DOHH2 (cell line): ENCODE measurements at regions not wholly inside any gene's neighbourhood (a gene's known extent, or its start where the extent isn't known, plus 50 kb on each side); places are given as distances from the start of the nearest gene placed in this dataset.

Experiments
- EZH2phosphoT487 ChIP-seq: fragments of 200-600 bp; sonication (generic); IDR thresholded peaks from 2 replicates; pipeline ENCODE4 v1.6.1; 2017; ENCODE audit warnings: borderline replicate concordance, mild to moderate bottlenecking, antibody characterized with exemption, low read length, moderate library complexity, mixed read lengths
- TF ChIP-seq, protein P1 (sequence below): fragments of 200-600 bp; sonication (generic); IDR thresholded peaks from one replicate; pipeline ENCODE4 v1.5.1; 2014; ENCODE audit warnings: antibody characterized with exemption, mild to moderate bottlenecking, low read depth, low read length; ENCODE audit not compliant: poor library complexity, severe bottlenecking

DNA sequence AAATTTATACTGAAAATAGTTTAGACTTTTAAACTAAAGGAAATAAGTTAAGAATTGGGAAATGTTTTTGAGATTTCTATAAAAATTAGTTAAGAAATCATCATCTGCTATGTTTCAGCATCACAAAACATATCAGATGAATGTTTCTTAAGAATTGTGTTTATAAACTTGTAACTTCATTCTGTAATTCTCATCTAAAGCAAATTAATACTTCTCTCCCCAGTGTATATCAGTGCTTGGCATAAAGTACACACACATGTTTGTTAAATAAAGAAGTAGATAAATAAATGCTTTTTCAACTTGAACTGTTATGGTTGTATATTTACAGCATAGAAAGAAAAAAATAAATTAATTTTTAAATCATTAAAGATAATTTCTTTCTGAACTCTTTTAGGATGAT lies 245.9 kb upstream of the SLITRK3 start:
- TF ChIP-seq, protein P1, sequence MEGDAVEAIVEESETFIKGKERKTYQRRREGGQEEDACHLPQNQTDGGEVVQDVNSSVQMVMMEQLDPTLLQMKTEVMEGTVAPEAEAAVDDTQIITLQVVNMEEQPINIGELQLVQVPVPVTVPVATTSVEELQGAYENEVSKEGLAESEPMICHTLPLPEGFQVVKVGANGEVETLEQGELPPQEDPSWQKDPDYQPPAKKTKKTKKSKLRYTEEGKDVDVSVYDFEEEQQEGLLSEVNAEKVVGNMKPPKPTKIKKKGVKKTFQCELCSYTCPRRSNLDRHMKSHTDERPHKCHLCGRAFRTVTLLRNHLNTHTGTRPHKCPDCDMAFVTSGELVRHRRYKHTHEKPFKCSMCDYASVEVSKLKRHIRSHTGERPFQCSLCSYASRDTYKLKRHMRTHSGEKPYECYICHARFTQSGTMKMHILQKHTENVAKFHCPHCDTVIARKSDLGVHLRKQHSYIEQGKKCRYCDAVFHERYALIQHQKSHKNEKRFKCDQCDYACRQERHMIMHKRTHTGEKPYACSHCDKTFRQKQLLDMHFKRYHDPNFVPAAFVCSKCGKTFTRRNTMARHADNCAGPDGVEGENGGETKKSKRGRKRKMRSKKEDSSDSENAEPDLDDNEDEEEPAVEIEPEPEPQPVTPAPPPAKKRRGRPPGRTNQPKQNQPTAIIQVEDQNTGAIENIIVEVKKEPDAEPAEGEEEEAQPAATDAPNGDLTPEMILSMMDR, result no peak
- no peak for TF ChIP-seq EZH2phosphoT487
